ENCODE measurements at regions not wholly inside any gene's neighbourhood (a gene's known extent, or its start where the extent isn't known, plus 50 kb on each side); places are given as distances from the start of the nearest gene placed in this dataset.

DNA sequence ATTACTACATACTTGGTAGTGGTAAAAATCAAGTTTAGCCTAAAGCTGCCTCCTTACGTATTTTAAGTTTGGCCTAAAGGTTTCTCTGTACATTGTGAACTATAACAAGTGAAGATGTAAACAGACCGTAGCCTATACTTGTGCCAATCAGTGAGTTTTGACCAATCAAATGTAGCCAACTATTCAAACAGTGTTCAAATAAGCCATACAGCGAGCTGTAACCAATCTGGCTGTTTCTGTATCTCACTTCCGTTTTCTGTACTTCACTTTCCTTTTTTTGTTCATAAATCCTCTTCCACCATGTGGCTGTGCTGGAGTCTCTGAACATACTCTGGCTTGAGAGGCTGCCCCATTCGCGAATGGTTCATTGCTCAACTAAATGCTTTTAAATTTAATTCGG is 2504.6 kb downstream of the PCDH9 start:
- TF ChIP-seq GATA2 (IDR thresholded peaks at IDR 0.05; ENCODE audit: low read depth, low read length) = no peak
- no peak for TF ChIP-seq GATA3 (IDR thresholded peaks at IDR 0.05; ENCODE audit: low read depth, low read length)

DNA sequence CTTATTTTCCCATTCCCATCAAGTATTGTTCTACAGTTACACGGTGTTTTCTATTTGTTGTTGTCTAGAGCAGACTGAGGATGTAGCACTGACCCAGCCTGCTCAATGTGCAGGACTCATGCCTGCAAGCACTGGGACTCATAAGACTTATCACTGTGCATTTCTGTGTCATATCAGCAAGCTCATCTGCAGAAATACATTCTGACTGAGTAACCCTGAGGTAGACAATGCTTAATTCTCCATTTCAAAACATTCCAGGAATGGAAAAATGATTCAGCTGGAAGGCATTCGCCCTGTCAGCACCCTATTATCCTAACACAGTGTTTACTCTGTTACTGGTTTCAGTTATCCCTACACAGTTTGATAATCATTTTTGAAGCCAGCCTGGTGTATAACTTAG is 2506.4 kb downstream of the PCDH9 start:
- TF ChIP-seq GATA2 (IDR thresholded peaks at IDR 0.05; ENCODE audit: low read depth, low read length) (peak; percentile 97), GATA3 (IDR thresholded peaks at IDR 0.05; ENCODE audit: low read depth, low read length) (peak; percentile 97)

DNA sequence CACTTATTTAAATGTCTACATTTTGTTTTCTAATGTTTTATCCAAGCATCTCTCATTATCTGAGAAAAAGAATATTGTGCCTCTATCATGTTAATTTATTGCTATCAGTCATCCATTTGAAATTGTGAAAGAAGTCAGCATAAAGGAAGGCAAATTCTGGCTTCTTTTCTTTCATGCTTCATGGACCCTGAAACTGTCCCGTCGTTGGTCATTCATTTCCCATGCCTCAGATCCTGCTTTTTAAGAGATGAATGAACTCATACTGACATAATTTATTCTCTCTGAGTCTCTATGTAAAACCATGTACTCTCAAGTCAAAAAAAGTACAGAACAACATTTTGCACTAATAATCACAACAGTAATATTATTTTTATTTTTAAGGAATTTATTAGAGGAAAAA is 2512.0 kb downstream of the PCDH9 start:
- no peak for TF ChIP-seq GATA2 (IDR thresholded peaks at IDR 0.05; ENCODE audit: low read depth, low read length)
- no peak for TF ChIP-seq GATA3 (IDR thresholded peaks at IDR 0.05; ENCODE audit: low read depth, low read length)

DNA sequence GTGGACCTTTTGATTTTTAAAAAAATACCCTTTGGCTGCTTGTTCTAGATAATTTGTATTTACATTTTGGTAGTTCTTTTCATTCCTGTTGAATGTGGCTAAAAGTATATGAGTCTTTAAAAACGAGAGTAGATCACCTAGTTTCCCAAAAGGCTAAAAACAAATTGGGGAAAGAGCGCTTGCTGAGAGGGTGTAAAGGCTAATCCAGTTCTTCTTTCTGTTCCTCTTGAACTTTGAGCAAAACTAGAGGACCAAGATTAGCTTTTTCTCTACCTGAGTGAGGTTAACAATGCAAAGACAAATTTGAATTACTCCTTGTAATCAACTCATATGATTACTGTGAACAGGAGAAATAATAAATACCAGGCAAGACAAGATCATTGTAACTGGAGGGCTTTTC is 2513.2 kb downstream of the PCDH9 start:
- TF ChIP-seq GATA2 (IDR thresholded peaks at IDR 0.05; ENCODE audit: low read depth, low read length) (no peak), GATA3 (IDR thresholded peaks at IDR 0.05; ENCODE audit: low read depth, low read length) (no peak)

DNA sequence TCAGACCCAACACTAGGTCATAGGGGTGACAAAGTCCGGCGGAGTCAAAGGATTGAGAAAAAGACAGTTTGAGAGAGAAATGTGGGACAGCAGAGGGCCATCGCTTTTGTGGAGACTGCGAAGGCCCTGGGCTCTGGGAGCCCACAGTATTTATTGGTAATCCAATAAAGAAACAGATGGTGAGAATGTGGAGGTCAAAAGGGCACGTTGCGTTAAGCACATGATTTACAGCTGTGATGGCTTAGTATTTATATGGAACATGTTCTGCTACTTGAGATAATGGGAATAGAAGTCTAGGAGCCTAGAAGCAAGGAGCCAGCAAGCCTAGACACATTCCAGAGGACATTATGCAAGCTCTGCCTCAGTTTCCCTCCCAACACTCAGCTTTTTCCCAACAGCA is 2521.1 kb downstream of the PCDH9 start:
- TF ChIP-seq GATA2 (IDR thresholded peaks at IDR 0.05; ENCODE audit: low read depth, low read length) (no peak), GATA3 (IDR thresholded peaks at IDR 0.05; ENCODE audit: low read depth, low read length) (no peak)

DNA sequence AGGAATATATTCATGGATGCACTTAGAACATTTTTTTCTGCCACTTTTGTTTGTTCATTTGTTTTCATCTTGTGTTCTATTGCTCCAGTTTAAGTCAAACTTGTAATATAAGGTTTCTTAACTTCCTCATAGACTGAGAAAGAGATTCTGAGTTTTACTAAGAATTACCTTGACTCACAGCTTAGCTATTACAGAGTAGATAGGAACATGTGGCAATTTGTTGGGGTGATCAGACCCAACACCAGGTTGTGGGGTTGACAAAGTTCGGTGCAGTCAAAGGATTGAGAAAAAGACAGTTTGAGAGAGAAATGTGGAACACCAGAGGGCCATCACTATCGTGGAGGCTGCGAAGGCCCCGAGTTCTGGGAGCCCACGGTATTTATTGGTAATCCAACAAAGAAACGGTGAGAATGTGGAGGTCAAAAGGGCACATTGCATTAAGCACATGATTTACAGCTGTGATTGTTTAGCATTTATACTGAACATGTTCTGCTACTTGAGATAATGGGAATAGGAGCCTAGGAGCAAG is 2526.0 kb downstream of the PCDH9 start:
- no peak for TF ChIP-seq GATA3 (IDR thresholded peaks at IDR 0.05; ENCODE audit: low read depth, low read length)
- no peak for TF ChIP-seq GATA2 (IDR thresholded peaks at IDR 0.05; ENCODE audit: low read depth, low read length)

DNA sequence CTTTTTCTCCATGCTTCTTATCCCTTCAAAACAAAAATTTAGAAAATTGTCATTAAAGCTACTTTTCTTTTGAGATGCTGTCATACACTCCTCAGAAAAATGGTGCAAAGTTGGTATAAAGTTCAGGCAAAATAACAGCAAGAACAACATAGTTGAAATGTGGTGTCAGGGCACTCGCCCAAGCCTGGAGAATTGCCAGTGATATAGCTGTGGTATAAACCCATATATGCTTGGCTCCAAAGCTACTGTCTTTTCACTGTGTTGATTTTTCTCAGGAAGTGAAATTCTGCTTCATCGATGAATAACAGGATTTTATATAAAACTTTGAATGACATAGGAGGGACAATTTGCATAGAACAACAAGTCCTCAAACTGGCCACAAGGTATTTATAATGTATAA is 2532.9 kb downstream of the PCDH9 start:
- TF ChIP-seq GATA3 (IDR thresholded peaks at IDR 0.05; ENCODE audit: low read depth, low read length) (no peak), GATA2 (IDR thresholded peaks at IDR 0.05; ENCODE audit: low read depth, low read length) (no peak)

DNA sequence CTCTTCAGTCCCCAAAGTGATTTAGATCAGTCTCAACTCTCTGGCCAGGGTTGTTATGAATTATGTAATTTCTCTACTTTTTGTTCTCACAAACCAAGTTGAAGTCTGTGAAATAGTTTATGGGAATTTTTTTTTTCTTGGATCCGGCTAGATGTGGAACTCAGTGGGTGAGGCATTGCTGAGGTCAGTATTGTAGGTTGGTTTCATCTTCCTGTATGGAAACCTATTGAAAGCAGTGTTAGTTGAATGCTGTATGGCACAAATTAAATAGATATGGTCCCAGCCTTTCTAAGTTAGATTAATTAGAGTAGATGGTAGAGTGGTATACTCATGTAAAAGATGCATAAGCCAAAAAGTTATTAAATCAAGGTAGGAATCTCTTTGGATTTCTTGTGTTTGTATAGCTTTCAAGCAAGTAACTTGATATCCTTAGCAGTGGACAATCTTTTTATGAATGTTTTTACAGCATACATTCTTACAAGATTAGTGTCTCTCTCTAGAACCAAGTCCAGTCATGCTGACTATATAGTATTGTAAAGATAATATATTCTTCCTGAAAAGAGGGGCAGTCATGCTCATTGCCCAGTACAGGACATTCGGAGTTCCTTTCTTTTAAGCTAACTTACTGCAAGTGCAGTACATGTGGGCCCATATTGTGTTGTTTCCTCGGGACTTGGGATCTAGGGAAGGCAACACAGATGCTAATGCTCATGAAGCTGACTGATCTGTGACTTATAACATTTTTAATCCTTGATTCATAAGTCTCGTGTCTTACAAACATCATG is 2541.1 kb downstream of the PCDH9 start:
- TF ChIP-seq GATA3 (IDR thresholded peaks at IDR 0.05; ENCODE audit: low read depth, low read length) (no peak), GATA2 (IDR thresholded peaks at IDR 0.05; ENCODE audit: low read depth, low read length) (no peak)

DNA sequence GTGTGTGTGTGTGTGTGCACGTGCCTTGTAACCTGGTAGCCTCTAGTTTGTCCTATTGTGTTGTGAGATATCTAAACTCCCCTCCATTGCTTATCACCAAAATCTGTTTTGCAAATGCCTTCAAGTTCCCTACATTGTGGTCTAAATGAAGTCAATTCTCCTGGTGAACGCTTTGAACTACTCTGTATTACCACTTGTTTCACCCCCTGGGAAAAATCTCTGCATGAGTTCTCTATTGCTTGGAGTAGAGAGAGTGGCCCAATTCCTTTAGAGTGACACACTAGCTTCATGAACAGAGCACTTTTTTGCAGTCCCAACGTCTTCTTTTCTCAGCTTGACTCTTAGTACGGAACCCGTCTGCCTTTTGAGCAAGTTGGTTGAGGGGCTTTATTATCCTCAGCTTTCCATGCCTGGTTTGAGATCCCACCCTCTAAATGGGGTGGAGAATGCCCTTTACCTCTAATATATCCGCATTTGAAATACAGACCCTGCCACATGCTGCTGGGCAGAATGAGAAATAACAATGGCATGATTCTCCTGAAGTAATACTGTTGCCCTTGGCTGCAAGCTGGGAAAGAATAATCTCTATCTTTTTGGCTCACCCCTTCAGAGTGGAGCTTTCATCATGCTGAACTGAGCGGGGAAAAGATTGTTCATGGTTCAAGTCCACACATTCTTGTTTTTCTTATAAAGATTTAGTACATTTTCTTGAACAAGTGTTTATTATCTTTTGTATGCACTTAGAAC is 2545.3 kb downstream of the PCDH9 start:
- TF ChIP-seq GATA3 (IDR thresholded peaks at IDR 0.05; ENCODE audit: low read depth, low read length) (no peak), GATA2 (IDR thresholded peaks at IDR 0.05; ENCODE audit: low read depth, low read length) (no peak)

DNA sequence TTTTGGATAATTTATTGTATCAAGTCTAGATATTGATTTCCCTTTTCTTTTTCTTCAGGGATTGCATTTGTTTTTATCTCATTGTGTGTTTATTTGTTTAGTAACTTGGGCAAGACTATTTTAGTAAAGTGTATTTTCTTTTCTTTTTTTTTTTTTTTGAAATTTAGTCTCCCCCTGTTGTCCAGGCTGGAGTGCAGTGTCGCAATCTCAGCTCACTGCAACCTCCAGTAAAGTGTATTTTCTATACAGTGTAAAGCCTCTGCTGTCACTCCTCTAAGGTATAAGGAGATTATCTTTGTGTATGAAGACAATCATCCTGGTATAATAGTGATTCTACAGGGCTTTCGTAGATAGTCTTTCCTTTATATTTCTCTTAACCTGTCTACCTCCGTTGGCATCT is 2546.0 kb downstream of the PCDH9 start:
- no peak for TF ChIP-seq GATA2 (IDR thresholded peaks at IDR 0.05; ENCODE audit: low read depth, low read length)

DNA sequence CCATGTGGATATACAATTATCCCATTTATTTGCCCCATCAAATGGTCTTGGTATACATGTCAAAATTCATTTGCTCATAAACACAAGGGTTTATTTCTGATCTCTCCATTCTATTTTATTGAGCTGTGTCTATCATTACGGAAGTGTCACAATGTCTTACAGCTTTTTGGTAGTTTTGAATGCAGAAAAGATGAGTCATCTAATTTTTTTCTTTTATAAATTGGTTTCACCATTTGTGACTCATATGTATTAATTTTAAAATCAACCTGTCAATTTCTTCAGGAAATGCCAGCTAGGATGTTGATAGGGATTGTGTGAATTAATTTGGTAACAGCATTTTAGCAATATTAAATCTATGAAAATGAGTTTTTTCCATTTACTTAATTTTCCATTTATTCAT is 2549.4 kb downstream of the PCDH9 start:
- no peak for TF ChIP-seq GATA2 (IDR thresholded peaks at IDR 0.05; ENCODE audit: low read depth, low read length)
- no peak for TF ChIP-seq GATA3 (IDR thresholded peaks at IDR 0.05; ENCODE audit: low read depth, low read length)

DNA sequence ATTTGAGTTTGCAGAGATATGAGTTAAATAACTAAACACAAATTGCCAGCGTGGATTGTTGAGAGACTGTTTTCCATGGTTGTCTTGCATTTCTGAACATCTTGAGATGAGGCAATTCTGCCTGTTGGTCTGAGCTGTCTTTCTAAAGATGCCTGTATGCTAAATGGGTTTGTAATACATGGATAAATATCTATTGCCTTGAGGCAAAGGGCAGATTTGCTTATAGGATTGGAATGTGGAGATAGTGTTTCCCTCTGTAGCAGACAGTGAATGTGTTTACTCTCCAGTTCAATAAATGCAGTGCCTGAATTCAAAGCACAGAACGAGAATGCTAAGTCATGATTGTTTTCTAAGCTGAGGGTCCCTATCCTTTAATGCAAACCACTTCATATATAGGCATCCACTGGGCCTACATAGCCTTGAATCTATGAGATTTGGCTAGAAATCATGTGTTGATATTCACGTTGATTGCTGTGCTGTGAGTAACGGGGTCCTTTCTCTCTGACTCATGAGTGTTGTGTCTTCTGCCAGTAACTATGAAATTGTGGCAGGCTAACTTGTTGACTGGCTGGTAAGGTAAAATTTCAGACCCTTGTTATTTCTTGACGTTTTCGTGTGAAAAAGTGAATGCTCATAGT is 2554.8 kb downstream of the PCDH9 start:
- TF ChIP-seq GATA2 (IDR thresholded peaks at IDR 0.05; ENCODE audit: low read depth, low read length) (no peak), GATA3 (IDR thresholded peaks at IDR 0.05; ENCODE audit: low read depth, low read length) (no peak)

DNA sequence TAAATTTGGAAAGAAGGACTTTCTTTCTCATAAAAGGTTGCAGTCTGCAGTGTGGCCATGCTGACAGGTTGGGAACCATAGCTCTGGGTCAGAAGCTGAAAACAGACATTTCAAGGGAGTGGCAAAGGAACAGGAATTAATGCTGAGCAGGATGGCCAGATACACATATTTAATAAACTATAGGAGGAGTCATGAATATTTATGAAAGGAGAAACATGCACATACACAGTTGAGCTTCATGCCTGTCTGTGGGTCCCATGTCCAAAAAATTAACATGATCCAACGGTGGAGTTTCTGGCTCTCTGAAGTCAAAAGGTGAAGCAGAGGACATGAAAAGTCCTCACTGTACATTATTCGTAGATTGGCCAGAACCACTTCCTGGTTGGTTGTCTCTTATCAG is 2556.0 kb downstream of the PCDH9 start:
- TF ChIP-seq GATA3 (IDR thresholded peaks at IDR 0.05; ENCODE audit: low read depth, low read length) = no peak
- TF ChIP-seq GATA2 (IDR thresholded peaks at IDR 0.05; ENCODE audit: low read depth, low read length) = no peak

DNA sequence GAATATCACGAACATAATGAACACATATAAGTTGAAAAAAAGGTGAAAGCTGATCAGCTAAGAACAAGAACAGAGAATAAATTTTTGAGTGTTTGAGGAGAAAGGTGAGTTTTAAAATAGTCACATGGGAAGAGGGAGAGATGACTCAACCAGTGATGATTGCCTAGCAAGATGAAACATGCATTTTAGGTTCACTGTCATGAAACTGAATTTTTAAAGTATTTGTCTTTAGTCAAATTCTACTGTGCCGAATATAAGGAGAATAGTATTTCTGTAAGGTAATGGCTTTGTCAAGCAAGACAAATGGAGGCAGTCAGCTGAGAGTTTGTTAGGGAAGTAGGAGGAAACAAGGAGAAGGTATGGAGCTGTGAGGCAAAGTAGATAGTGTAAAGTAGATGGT is 2557.4 kb downstream of the PCDH9 start:
- no peak for TF ChIP-seq GATA2 (IDR thresholded peaks at IDR 0.05; ENCODE audit: low read depth, low read length)
- TF ChIP-seq GATA3 (IDR thresholded peaks at IDR 0.05; ENCODE audit: low read depth, low read length) = no peak
